ENCODE measurements at regions not wholly inside any gene's neighbourhood (a gene's known extent, or its start where the extent isn't known, plus 50 kb on each side); places are given as distances from the start of the nearest gene placed in this dataset.
"Not testable (repeated sequence)": the region's sequence is repeated elsewhere in the genome, so short reads cannot be mapped to it uniquely, and the experiment has no call there.

DNA sequence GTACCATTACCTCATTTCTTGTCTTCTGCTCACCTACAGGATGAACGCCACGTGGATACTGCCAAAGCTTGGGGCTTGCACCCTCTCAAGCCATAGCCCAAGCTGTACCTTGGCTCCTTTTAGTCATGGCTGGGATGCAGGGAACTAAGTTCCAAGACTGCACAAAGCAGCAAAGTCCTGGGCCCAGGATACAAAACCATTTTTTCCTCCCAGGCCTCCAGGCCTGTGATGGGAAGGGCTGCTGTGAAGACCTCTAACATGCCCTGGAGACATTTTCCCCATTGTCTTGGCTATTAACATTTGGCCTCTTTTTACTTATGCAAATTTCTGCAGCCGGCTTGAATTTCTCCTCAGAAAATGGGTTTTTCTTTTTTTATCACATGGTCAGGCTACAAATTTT lies 795.1 kb upstream of the VRK2 start:
- H3K79me2 ChIP-seq (ENCODE audit: insufficient read depth, low read length); H3K36me3 ChIP-seq (replicated peaks in 1 of 2; ENCODE audit: control insufficient read depth in 1 of 2, insufficient read depth in 2 of 2, low read length in 2 of 2); ATAC-seq; H3K4me2 ChIP-seq (ENCODE audit: low read depth, low read length); FAIRE-seq; POLR2A ChIA-PET; H3K27ac ChIP-seq (ENCODE audit: extremely low read length, insufficient read depth, low read length); CTCF ChIA-PET (ENCODE audit: low intra/inter-chr PET ratio, low total read pairs); H3K27me3 ChIP-seq (ENCODE audit: control insufficient read depth in 1 of 2, insufficient read depth in 2 of 2, low read length in 2 of 2); H3K4me3 ChIP-seq (replicated peaks in 1 of 3; ENCODE audit: insufficient read depth in 1 of 3, low read depth in 2 of 3, low read length in 3 of 3); H3K4me1 ChIP-seq (ENCODE audit: insufficient read depth, low read length); H2AFZ ChIP-seq (ENCODE audit: low read length); in situ Hi-C loops (cut with HindIII; ENCODE audit: extremely low pct_ligation_motif_present, low pct_unique_long_range_greater_than_20kb); H3K9ac ChIP-seq (ENCODE audit: insufficient read depth, low read depth, low read length); intact Hi-C loops (cut with micrococcal nuclease; ENCODE audit: unreplicated experiment); DNase-seq (ENCODE audit: low spot score); H4K20me1 ChIP-seq (ENCODE audit: insufficient read depth, low read length); BruUV-seq (replicated peaks): not testable (repeated sequence)
- peaks cover 90% of the 10 kb centered on the region for H3K9me3 ChIP-seq (ENCODE audit: low read length)
- peak; percentile 11 for TF ChIP-seq ZFP36 (IDR thresholded peaks at IDR 0.05; ENCODE audit: borderline replicate concordance, low read depth, low read length, partially characterized antibody)
- 3% methylated on average over 3 of the region's 3 CpGs for WGBS (ENCODE audit: low lambda C conversion rate)

- H2AFZ ChIP-seq (ENCODE audit: low read length); H3K9ac ChIP-seq (ENCODE audit: insufficient read depth, low read depth, low read length); H3K4me2 ChIP-seq (ENCODE audit: low read depth, low read length); DNase-seq (ENCODE audit: low spot score); H3K27me3 ChIP-seq (ENCODE audit: control insufficient read depth in 1 of 2, insufficient read depth in 2 of 2, low read length in 2 of 2); intact Hi-C loops (cut with micrococcal nuclease; ENCODE audit: unreplicated experiment); ATAC-seq; BruUV-seq (replicated peaks); H3K36me3 ChIP-seq (replicated peaks in 1 of 2; ENCODE audit: control insufficient read depth in 1 of 2, insufficient read depth in 2 of 2, low read length in 2 of 2); CTCF ChIA-PET (ENCODE audit: low intra/inter-chr PET ratio, low total read pairs); H4K20me1 ChIP-seq (ENCODE audit: insufficient read depth, low read length); H3K4me3 ChIP-seq (replicated peaks in 1 of 3; ENCODE audit: insufficient read depth in 1 of 3, low read depth in 2 of 3, low read length in 3 of 3); H3K79me2 ChIP-seq (ENCODE audit: insufficient read depth, low read length); FAIRE-seq; H3K27ac ChIP-seq (ENCODE audit: extremely low read length, insufficient read depth, low read length); in situ Hi-C loops (cut with HindIII; ENCODE audit: extremely low pct_ligation_motif_present, low pct_unique_long_range_greater_than_20kb); POLR2A ChIA-PET; H3K4me1 ChIP-seq (ENCODE audit: insufficient read depth, low read length): not testable (repeated sequence)
- 9% methylated on average over 4 of the region's 9 CpGs for WGBS (ENCODE audit: low lambda C conversion rate)
- peaks cover 75% of the 10 kb centered on the region for H3K9me3 ChIP-seq (ENCODE audit: low read length)
These were observed 770.2 kb upstream of the VRK2 start for GRCh38 chr2:57276408-57276807.

DNA sequence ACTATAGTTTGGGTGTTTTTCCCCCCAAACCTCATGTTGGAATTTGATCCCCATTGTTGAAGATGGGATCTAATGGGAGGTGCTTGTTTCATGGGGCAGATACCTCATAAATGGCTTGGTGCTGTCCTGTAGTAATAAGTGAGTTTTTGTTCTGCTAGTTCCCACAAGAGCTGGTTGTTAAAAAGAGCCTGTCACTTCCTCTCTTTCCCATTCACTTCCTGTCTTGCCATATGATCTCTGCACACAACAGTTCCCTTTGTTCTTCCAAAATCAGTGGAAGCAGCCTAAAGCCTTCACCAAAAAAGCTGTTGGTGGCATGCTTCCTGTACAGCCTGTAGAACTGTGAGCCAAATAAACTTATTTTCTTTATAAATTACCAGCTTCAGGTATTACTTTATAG lies 768.2 kb upstream of the VRK2 start:
- Histone ChIP-seq H3K79me2 (ENCODE audit: insufficient read depth, low read length) (no peaks in the 10 kb centered on the region), H3K27me3 (ENCODE audit: control insufficient read depth in 1 of 2, insufficient read depth in 2 of 2, low read length in 2 of 2) (no peaks in the 10 kb centered on the region), H4K20me1 (ENCODE audit: insufficient read depth, low read length) (no peaks in the 10 kb centered on the region), H3K4me1 (ENCODE audit: insufficient read depth, low read length) (no peaks in the 10 kb centered on the region), H3K4me2 (ENCODE audit: low read depth, low read length) (no peak overlapping the region), H3K36me3 (replicated peaks in 1 of 2; ENCODE audit: control insufficient read depth in 1 of 2, insufficient read depth in 2 of 2, low read length in 2 of 2) (no peaks in the 10 kb centered on the region), H3K9ac (ENCODE audit: insufficient read depth, low read depth, low read length) (no peak overlapping the region), H3K9me3 (ENCODE audit: low read length) (peaks cover 72% of the 10 kb centered on the region), H3K4me3 (replicated peaks in 1 of 3; ENCODE audit: insufficient read depth in 1 of 3, low read depth in 2 of 3, low read length in 3 of 3) (no peak overlapping the region), H2AFZ (ENCODE audit: low read length) (no peak overlapping the region), H3K27ac (ENCODE audit: extremely low read length, insufficient read depth, low read length) (no peak overlapping the region)
- in situ Hi-C loops (cut with HindIII; ENCODE audit: extremely low pct_ligation_motif_present, low pct_unique_long_range_greater_than_20kb), result no loop called here
- ATAC-seq (no peak), DNase-seq (ENCODE audit: low spot score) (no peak), FAIRE-seq (no peak)
- no TSS peak for BruUV-seq (replicated peaks)
- ChIA-PET POLR2A (no interaction called here), CTCF (ENCODE audit: low intra/inter-chr PET ratio, low total read pairs) (no interaction called here)
- intact Hi-C loops (cut with micrococcal nuclease; ENCODE audit: unreplicated experiment), result no loop called here
- TF ChIP-seq ZNF788 (CRISPR knock-in tag; IDR thresholded peaks at IDR 0.05; ENCODE audit: borderline replicate concordance) (no peak), XRCC5 (optimal IDR thresholded peaks at IDR 0.05; ENCODE audit: low read length) (no peak), SOX13 (IDR thresholded peaks at IDR 0.05) (no peak), SOX13 (CRISPR knock-in tag; conservative IDR thresholded peaks at IDR 0.05 in 1 of 2, IDR thresholded peaks at IDR 0.05 in 1 of 2) (no peak), ZXDC (CRISPR knock-in tag; IDR thresholded peaks at IDR 0.05) (no peak), ZFX (CRISPR knock-in tag; IDR thresholded peaks at IDR 0.05; ENCODE audit: low read depth) (no peak), GLI4 (CRISPR knock-in tag; IDR thresholded peaks at IDR 0.05; ENCODE audit: borderline replicate concordance) (no peak), ZBTB2 (CRISPR knock-in tag; IDR thresholded peaks at IDR 0.05; ENCODE audit: low read depth) (no peak)
